GM23338 (cell line): ENCODE measurements at regions not wholly inside any gene's neighbourhood (a gene's known extent, or its start where the extent isn't known, plus 50 kb on each side); places are given as distances from the start of the nearest gene placed in this dataset.

Experiments used
- ATAC-seq: fragments of 200-7000 bp; cut with Tn5 transposase; 3 replicates; pipeline ENCODE4 v1.9.1; 2020
- DNase-seq: peaks from one replicate; pipeline ENCODE4 v3.0.0-alpha.2; 2015; ENCODE audit warnings: low spot score
- H2AFZ ChIP-seq: fragments of 200-600 bp; sonication (generic); 2 replicates; pipeline ENCODE4 v1.8.0; 2016; ENCODE audit warnings: antibody characterized with exemption, mild to moderate bottlenecking, moderate library complexity
- H3F3A ChIP-seq: fragments of 200-600 bp; sonication (generic); replicated peaks from 2 replicates; pipeline ENCODE4 v1.8.0; 2017; ENCODE audit warnings: antibody characterized with exemption, mixed run types, low read depth
- H3K27ac ChIP-seq: fragments of 200-600 bp; sonication (generic); 2 replicates; pipeline ENCODE4 v1.6.1; 2016; ENCODE audit warnings: low read depth
- H3K27me3 ChIP-seq: fragments of 200-600 bp; sonication (generic); 2 replicates; pipeline ENCODE4 v1.8.0; 2016; ENCODE audit warnings: mild to moderate bottlenecking, mixed run types, moderate library complexity; ENCODE audit not compliant: insufficient read depth
- H3K36me3 ChIP-seq: fragments of 200-600 bp; sonication (generic); 2 replicates; pipeline ENCODE4 v1.8.0; 2016; ENCODE audit warnings: mild to moderate bottlenecking; ENCODE audit not compliant: insufficient read depth
- H3K4me1 ChIP-seq: fragments of 200-600 bp; sonication (generic); 2 replicates; pipeline ENCODE4 v1.8.0; 2016; ENCODE audit warnings: mild to moderate bottlenecking, moderate library complexity; ENCODE audit not compliant: insufficient read depth
- H3K4me2 ChIP-seq: fragments of 200-600 bp; sonication (generic); 2 replicates; pipeline ENCODE4 v1.7.1; 2017; ENCODE audit warnings: mixed run types
- H3K4me3 ChIP-seq: fragments of 200-600 bp; sonication (generic); 2 replicates; pipeline ENCODE4 v1.6.1; 2016; ENCODE audit warnings: mixed run types
- H3K79me2 ChIP-seq: fragments of 200-600 bp; sonication (generic); replicated peaks from 2 replicates; pipeline ENCODE4 v1.8.0; 2017; ENCODE audit warnings: mild to moderate bottlenecking; ENCODE audit not compliant: insufficient read depth
- H3K9me2 ChIP-seq: fragments of 200-600 bp; sonication (generic); 2 replicates; pipeline ENCODE4 v1.8.0; 2017; ENCODE audit not compliant: insufficient read depth
- H4K20me1 ChIP-seq: fragments of 200-600 bp; sonication (generic); replicated peaks from 2 replicates; pipeline ENCODE4 v1.8.0; 2017; ENCODE audit warnings: mild to moderate bottlenecking; ENCODE audit not compliant: insufficient read depth
- H3K27ac Mint-ChIP-seq: 2 replicates; pipeline ENCODE4 v1.8.0; 2020; ENCODE audit warnings: inconsistent platforms, mild to moderate bottlenecking, moderate library complexity, mixed read lengths
- H3K27me3 Mint-ChIP-seq: 3 replicates; pipeline ENCODE4 v1.8.0; 2022; ENCODE audit warnings: low read depth, mild to moderate bottlenecking, moderate library complexity, mixed read lengths, inconsistent platforms; ENCODE audit not compliant: insufficient read depth, poor library complexity
- H3K36me3 Mint-ChIP-seq: 3 replicates; pipeline ENCODE4 v1.8.0; 2021; ENCODE audit warnings: low read depth, mild to moderate bottlenecking, inconsistent platforms, moderate library complexity, mixed read lengths
- H3K4me1 Mint-ChIP-seq: 3 replicates; pipeline ENCODE4 v1.8.0; 2020; ENCODE audit warnings: mild to moderate bottlenecking, inconsistent platforms, mixed read lengths
- H3K4me3 Mint-ChIP-seq: 3 replicates; pipeline ENCODE4 v1.8.0; 2021; ENCODE audit warnings: moderate library complexity, mild to moderate bottlenecking, inconsistent platforms, mixed read lengths
- H3K9me3 Mint-ChIP-seq: 3 replicates; pipeline ENCODE4 v1.8.0; 2020; ENCODE audit warnings: moderate library complexity, mild to moderate bottlenecking, inconsistent platforms, mixed read lengths
- EZH2phosphoT487 ChIP-seq: fragments of 200-600 bp; sonication (generic); IDR thresholded peaks from one replicate; pipeline ENCODE4 v1.8.1; 2018; ENCODE audit warnings: antibody characterized with exemption; ENCODE audit not compliant: unreplicated experiment
- POLR2AphosphoS5 ChIP-seq: IDR thresholded peaks from 2 replicates; pipeline ENCODE4 v1.6.1; 2016; ENCODE audit warnings: antibody characterized with exemption, low read depth
- ZNF462 ChIP-seq: fragments of 250-450 bp; sonication (Bioruptor Pico); IDR thresholded peaks from 2 replicates; pipeline ENCODE4 v1.5.0; 2020; ENCODE audit warnings: mild to moderate bottlenecking, moderate library complexity

DNA sequence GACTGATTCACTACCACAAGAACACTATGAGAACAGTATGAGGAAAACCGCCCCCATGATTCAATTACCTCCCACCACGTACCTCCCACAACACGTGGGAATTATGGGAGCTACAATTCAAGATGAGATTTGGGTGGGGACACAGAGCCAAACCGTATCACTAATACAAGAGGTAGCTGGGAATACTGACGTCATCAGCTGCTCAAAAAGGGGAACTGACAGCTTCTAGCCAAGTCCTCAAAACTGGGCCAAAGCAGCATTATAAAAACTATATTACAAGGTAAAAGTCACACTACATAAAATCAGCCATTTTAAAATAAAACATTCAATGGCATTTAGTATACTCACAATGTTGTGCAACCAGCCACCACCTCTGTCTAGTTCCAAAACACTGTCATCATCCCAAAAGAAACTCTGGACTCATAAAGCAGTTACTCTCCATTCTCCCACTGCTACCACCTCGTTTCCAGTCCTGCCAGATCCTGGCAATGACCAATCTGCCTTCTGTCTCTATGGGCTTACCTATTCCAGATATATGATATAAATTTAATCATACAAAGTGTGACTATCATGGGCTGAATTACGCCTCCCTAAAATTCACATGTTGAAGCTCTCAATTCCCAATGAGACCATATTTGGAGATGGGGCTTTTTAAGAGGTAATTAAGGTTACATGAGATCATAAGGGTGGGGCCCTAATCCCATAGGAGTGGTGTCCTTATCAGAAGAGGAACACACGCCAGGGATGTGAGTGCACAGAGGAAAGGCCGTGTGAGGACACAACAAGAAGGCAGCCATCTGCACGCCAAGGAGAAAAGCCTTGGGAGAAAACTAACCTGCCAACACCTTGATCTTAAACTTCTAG, 192.1 kb downstream of the SETD4 start (continued):
- TF ChIP-seq ZNF462 (CRISPR knock-in tag) (no peak), POLR2AphosphoS5 (no peak), EZH2phosphoT487 (no peak)

DNA sequence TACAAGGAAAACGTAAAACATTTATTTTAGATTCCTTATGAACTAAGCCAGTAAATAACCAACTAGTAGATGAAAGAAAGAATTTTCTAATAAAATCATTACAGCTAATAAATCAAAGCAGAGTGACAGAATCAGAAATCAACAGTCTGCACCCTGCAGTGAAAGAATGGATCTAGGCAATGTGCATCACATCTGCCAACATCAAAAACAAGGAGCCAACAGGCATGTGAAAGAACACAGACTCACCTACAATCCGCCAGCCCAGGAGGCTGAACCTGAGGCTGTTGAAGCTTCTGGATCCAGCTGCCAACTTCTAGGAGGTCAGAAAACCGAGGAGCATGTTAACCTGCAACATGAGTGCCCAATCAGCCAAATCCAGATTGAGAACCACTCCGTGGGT, 196.3 kb downstream of the SETD4 start:
- Mint-ChIP-seq H3K27me3 (peaks cover 2% of the 10 kb centered on the region), H3K27ac (no peak overlapping the region), H3K4me1 (no peaks in the 10 kb centered on the region), H3K9me3 (peaks cover 4% of the 10 kb centered on the region; the same call in 1 of the 3 replicates), H3K4me3 (no peak overlapping the region), H3K36me3 (no peaks in the 10 kb centered on the region)
- H3F3A ChIP-seq = no peaks in the 10 kb centered on the region
- ATAC-seq (no peak), DNase-seq (no peak)
- H3K9me2 ChIP-seq = no peaks in the 10 kb centered on the region
- no peak overlapping the region for H3K4me2 ChIP-seq
- H3K4me1 ChIP-seq = no peaks in the 10 kb centered on the region
- TF ChIP-seq ZNF462 (CRISPR knock-in tag) = no peak
- H3K4me3 ChIP-seq = no peak overlapping the region
- H3K27me3 ChIP-seq = no peaks in the 10 kb centered on the region
- no peaks in the 10 kb centered on the region for H4K20me1 ChIP-seq
- H3K36me3 ChIP-seq = no peaks in the 10 kb centered on the region
- H3K27ac ChIP-seq = no peak overlapping the region
- no peaks in the 10 kb centered on the region for H3K79me2 ChIP-seq
- no peak overlapping the region for H2AFZ ChIP-seq
